ENCODE measurements at regions not wholly inside any gene's neighbourhood (a gene's known extent, or its start where the extent isn't known, plus 50 kb on each side); places are given as distances from the start of the nearest gene placed in this dataset.

DNA sequence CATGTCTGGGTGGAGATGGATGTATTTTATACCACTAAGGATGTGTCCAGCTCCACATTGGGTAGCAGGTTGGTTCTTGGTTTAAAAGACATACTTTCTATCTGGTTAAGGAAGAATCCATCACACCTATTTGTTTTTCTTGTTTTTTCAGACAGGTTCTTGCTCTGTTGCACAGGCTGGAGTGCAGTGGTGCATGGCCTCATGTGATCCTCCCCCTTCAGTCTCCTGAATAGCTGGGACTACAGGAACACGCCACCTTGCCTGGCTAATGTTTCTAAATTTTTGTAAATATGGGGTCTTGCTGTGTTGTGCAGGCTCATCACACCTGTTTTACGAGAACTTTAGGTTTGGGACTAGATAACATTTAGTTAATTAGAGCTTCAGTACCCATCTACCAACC lies 80.2 kb upstream of the PRNP start:
- Mint-ChIP-seq H3K27ac (no peak overlapping the region), H3K27me3 (ENCODE audit: low read depth) (peaks cover 5% of the 10 kb centered on the region), H3K4me1 (peaks cover 2 to 8% of the 10 kb centered on the region in 2 experiments; a peak in 3 of 4 replicates), H3K36me3 (ENCODE audit: insufficient read depth in 1 of 3, low read depth in 3 of 3) (no peaks in the 10 kb centered on the region; a peak in 1 of 7 replicates), H3K4me3 (no peak overlapping the region), H3K9me3 (no peaks in the 10 kb centered on the region; a peak in 1 of 5 replicates)
- Histone ChIP-seq H4K5ac (ENCODE audit: insufficient read length, low read depth, low read length) (no peak overlapping the region), H2AK5ac (ENCODE audit: insufficient read length, low read length) (no peak overlapping the region), H2BK5ac (ENCODE audit: insufficient read length, low read length) (no peak overlapping the region), H3K79me1 (ENCODE audit: insufficient read depth, low read depth, low read length, poor library complexity, severe bottlenecking) (no peaks in the 10 kb centered on the region), H3K27ac (ENCODE audit: insufficient read length, low read depth, low read length) (no peak overlapping the region), H3K4ac (ENCODE audit: low read depth, low read length) (no peak overlapping the region), H3K56ac (ENCODE audit: insufficient read length, low read depth, low read length) (no peak overlapping the region), H2BK15ac (ENCODE audit: low read depth, low read length) (no peak overlapping the region), H4K8ac (replicated peaks; ENCODE audit: insufficient read length, low read depth, low read length) (no peak overlapping the region), H2BK20ac (ENCODE audit: low read depth, low read length, poor library complexity, severe bottlenecking) (no peak overlapping the region), H3K9ac (ENCODE audit: extremely low read depth, insufficient read length, low read length) (no peak overlapping the region), H3K4me1 (ENCODE audit: insufficient read depth, low read length) (no peaks in the 10 kb centered on the region), H3K79me2 (ENCODE audit: insufficient read depth, low read length) (no peaks in the 10 kb centered on the region), H3K14ac (ENCODE audit: insufficient read depth, low read length) (no peak overlapping the region), H4K20me1 (ENCODE audit: control insufficient read depth, insufficient read depth, insufficient read length) (no peaks in the 10 kb centered on the region), H3K23me2 (ENCODE audit: insufficient read length, low read depth, low read length, poor library complexity, severe bottlenecking) (no peaks in the 10 kb centered on the region), H3K9me3 (ENCODE audit: control insufficient read depth, low read depth, low read length) (no peaks in the 10 kb centered on the region), H3K4me2 (ENCODE audit: insufficient read depth, insufficient read length, low read length) (no peak overlapping the region), H3T11ph (ENCODE audit: low read length) (no peak overlapping the region), H3K27me3 (ENCODE audit: insufficient read depth, low read length) (no peaks in the 10 kb centered on the region; the same call in 1 of the 2 replicates), H4K91ac (ENCODE audit: insufficient read length, low read depth, low read length) (no peak overlapping the region), H2BK120ac (ENCODE audit: low read depth, low read length, poor library complexity, severe bottlenecking) (no peak overlapping the region), H3K18ac (ENCODE audit: insufficient read length, low read depth, low read length) (no peak overlapping the region), H2BK12ac (ENCODE audit: insufficient read length, low read depth, low read length) (no peak overlapping the region), H3K23ac (ENCODE audit: insufficient read length, low read depth, low read length) (no peak overlapping the region), H2AFZ (ENCODE audit: low read length) (no peak overlapping the region)
- TF ChIP-seq, protein P1, sequence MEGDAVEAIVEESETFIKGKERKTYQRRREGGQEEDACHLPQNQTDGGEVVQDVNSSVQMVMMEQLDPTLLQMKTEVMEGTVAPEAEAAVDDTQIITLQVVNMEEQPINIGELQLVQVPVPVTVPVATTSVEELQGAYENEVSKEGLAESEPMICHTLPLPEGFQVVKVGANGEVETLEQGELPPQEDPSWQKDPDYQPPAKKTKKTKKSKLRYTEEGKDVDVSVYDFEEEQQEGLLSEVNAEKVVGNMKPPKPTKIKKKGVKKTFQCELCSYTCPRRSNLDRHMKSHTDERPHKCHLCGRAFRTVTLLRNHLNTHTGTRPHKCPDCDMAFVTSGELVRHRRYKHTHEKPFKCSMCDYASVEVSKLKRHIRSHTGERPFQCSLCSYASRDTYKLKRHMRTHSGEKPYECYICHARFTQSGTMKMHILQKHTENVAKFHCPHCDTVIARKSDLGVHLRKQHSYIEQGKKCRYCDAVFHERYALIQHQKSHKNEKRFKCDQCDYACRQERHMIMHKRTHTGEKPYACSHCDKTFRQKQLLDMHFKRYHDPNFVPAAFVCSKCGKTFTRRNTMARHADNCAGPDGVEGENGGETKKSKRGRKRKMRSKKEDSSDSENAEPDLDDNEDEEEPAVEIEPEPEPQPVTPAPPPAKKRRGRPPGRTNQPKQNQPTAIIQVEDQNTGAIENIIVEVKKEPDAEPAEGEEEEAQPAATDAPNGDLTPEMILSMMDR (conservative IDR thresholded peaks at IDR 0.05) = no peak
- WGBS (ENCODE audit: extremely low coverage, insufficient read length, low lambda C conversion rate) = no CpG with 5 or more reads among the region's 2 CpGs
- DNase-seq = no peak

Measured in H9 (cell line).